Trophoblast cell (in vitro differentiated cells and primary cell): ENCODE measurements at regions not wholly inside any gene's neighbourhood (a gene's known extent, or its start where the extent isn't known, plus 50 kb on each side); places are given as distances from the start of the nearest gene placed in this dataset.

ENCODE experiments used
- DNase-seq, 2 donors: peaks; one replicate each; pipeline ENCODE4 v3.0.0-alpha.2; 2016
- H2AFZ ChIP-seq: 2 replicates; pipeline ENCODE4 v1.6.1; 2013; ENCODE audit warnings: low read length, moderate library complexity, mild to moderate bottlenecking; ENCODE audit not compliant: insufficient read depth, poor library complexity
- H2AK5ac ChIP-seq: 2 replicates; pipeline ENCODE4 v1.6.1; 2013; ENCODE audit warnings: mild to moderate bottlenecking, low read length
- H2BK120ac ChIP-seq: 2 replicates; pipeline ENCODE4 v1.6.1; 2013; ENCODE audit warnings: low read length, mild to moderate bottlenecking, moderate library complexity; ENCODE audit not compliant: insufficient read depth, poor library complexity
- H2BK12ac ChIP-seq: 2 replicates; pipeline ENCODE4 v1.6.1; 2013; ENCODE audit warnings: mild to moderate bottlenecking, low read length, moderate library complexity
- H2BK5ac ChIP-seq: 2 replicates; pipeline ENCODE4 v1.6.1; 2013; ENCODE audit warnings: low read length, low read depth, moderate library complexity, mild to moderate bottlenecking; ENCODE audit not compliant: poor library complexity
- H3K14ac ChIP-seq: 2 replicates; pipeline ENCODE4 v1.6.1; 2013; ENCODE audit warnings: mild to moderate bottlenecking, low read length
- H3K18ac ChIP-seq: 2 replicates; pipeline ENCODE4 v1.6.1; 2013; ENCODE audit warnings: mild to moderate bottlenecking, low read length
- H3K23ac ChIP-seq: 2 replicates; pipeline ENCODE4 v1.6.1; 2013; ENCODE audit warnings: low read length
- H3K27ac ChIP-seq: 2 replicates; pipeline ENCODE4 v1.5.1; 2013; ENCODE audit warnings: low read depth, mild to moderate bottlenecking, inconsistent platforms, low read length, moderate library complexity
- H3K27me3 ChIP-seq: 2 replicates; pipeline ENCODE4 v1.6.1; 2013; ENCODE audit warnings: inconsistent platforms, mild to moderate bottlenecking, low read length, moderate library complexity; ENCODE audit not compliant: insufficient read depth
- H3K36me3 ChIP-seq, 2 experiments: 1 replicate in 1 of 2; 2 replicates in 1 of 2; pipeline ENCODE4 v1.6.1; 2013; ENCODE audit warnings: low read length in 2 of 2, mild to moderate bottlenecking in 2 of 2, moderate library complexity in 1 of 2; ENCODE audit not compliant: insufficient read depth in 2 of 2, control insufficient read depth in 1 of 2
- H3K4ac ChIP-seq: 2 replicates; pipeline ENCODE4 v1.6.1; 2013; ENCODE audit warnings: low read depth, mild to moderate bottlenecking, low read length, moderate library complexity
- H3K4me1 ChIP-seq, 2 experiments: 1 replicate in 1 of 2; 2 replicates in 1 of 2; pipeline ENCODE4 v1.6.1; 2013; ENCODE audit warnings: low read length in 2 of 2, mild to moderate bottlenecking in 2 of 2, moderate library complexity in 1 of 2; ENCODE audit not compliant: insufficient read depth in 2 of 2, control insufficient read depth in 1 of 2
- H3K4me2 ChIP-seq: 2 replicates; pipeline ENCODE4 v1.6.1; 2013; ENCODE audit warnings: inconsistent platforms, mild to moderate bottlenecking, low read length, moderate library complexity
- H3K4me3 ChIP-seq: 2 replicates; pipeline ENCODE4 v1.5.1; 2013; ENCODE audit warnings: mild to moderate bottlenecking, low read depth, low read length, inconsistent platforms
- H3K79me1 ChIP-seq: one replicate; pipeline ENCODE4 v1.6.1; 2013; ENCODE audit warnings: low read length
- H3K79me2 ChIP-seq: 2 replicates; pipeline ENCODE4 v1.6.1; 2013; ENCODE audit warnings: low read length, mild to moderate bottlenecking; ENCODE audit not compliant: control insufficient read depth, insufficient read depth, poor library complexity
- H3K9ac ChIP-seq: 2 replicates; pipeline ENCODE4 v1.6.1; 2013; ENCODE audit warnings: mild to moderate bottlenecking, low read length
- H3K9me3 ChIP-seq: 2 replicates; pipeline ENCODE4 v1.6.1; 2013; ENCODE audit warnings: low read depth, mild to moderate bottlenecking, control low read depth, inconsistent platforms, low read length; ENCODE audit not compliant: insufficient read depth
- H4K12ac ChIP-seq: 2 replicates; pipeline ENCODE4 v1.6.1; 2013; ENCODE audit warnings: low read depth, mild to moderate bottlenecking, low read length, moderate library complexity
- H4K8ac ChIP-seq: 2 replicates; pipeline ENCODE4 v1.6.1; 2013; ENCODE audit warnings: low read depth, mild to moderate bottlenecking, low read length, moderate library complexity
- H4K91ac ChIP-seq: one replicate; pipeline ENCODE4 v1.6.1; 2013; ENCODE audit warnings: low read depth, mild to moderate bottlenecking, low read length, moderate library complexity
- WGBS: extraction: QIAGEN DNeasy Blood & Tissue Kit; methylation state at CpG from one replicate; pipeline ENCODE4 v1.1.7; 2013; ENCODE audit warnings: missing lambda C conversion rate; ENCODE audit not compliant: insufficient read length, insufficient coverage; ENCODE audit errors: extremely low coverage; 5-methylcytosine and 5-hydroxymethylcytosine counted together

GRCh38 chr1:87961992-87962391 is 633.3 kb downstream of the LMO4 start:
- Histone ChIP-seq H3K9me3 (no peaks in the 10 kb centered on the region), H4K8ac (no peak overlapping the region), H3K14ac (no peak overlapping the region), H2BK5ac (no peak overlapping the region), H3K27ac (no peak overlapping the region), H3K18ac (no peak overlapping the region), H3K79me1 (no peaks in the 10 kb centered on the region), H2AK5ac (no peak overlapping the region), H2AFZ (no peak overlapping the region), H3K4me3 (no peak overlapping the region), H3K4me1 (no peaks in the 10 kb centered on the region), H2BK12ac (no peak overlapping the region), H4K91ac (no peak overlapping the region), H2BK120ac (no peak overlapping the region), H3K79me2 (no peaks in the 10 kb centered on the region), H3K4ac (no peak overlapping the region), H3K23ac (no peak overlapping the region), H3K36me3 (no peaks in the 10 kb centered on the region), H3K4me2 (no peak overlapping the region), H3K9ac (no peak overlapping the region), H4K12ac (no peak overlapping the region), H3K27me3 (no peaks in the 10 kb centered on the region)
- DNase-seq: peak in 1 of 2 donors; percentile 56

GRCh38 chr1:87963556-87963955 is 634.9 kb downstream of the LMO4 start:
- Histone ChIP-seq H3K4me3 (no peak overlapping the region), H3K9me3 (no peaks in the 10 kb centered on the region)
- no CpG with 5 or more reads among the region's 2 CpGs for WGBS

GRCh38 chr1:87965193-87965592 is 636.5 kb downstream of the LMO4 start:
- H2AK5ac ChIP-seq: no peak overlapping the region
- H2BK120ac ChIP-seq: no peak overlapping the region
- H4K91ac ChIP-seq: no peak overlapping the region
- no peak overlapping the region for H3K4me2 ChIP-seq
- H2BK5ac ChIP-seq: no peak overlapping the region
- peaks cover 3% of the 10 kb centered on the region for H3K79me1 ChIP-seq
- no peak overlapping the region for H2AFZ ChIP-seq
- DNase-seq: no peak
- no peak overlapping the region for H3K9ac ChIP-seq
- H3K18ac ChIP-seq: no peak overlapping the region
- H3K14ac ChIP-seq: no peak overlapping the region
- H3K4ac ChIP-seq: no peak overlapping the region
- no peak overlapping the region for H2BK12ac ChIP-seq
- H3K23ac ChIP-seq: no peak overlapping the region
- H3K4me1 ChIP-seq: peaks cover 3 to 5% of the 10 kb centered on the region in 2 experiments
- no peaks in the 10 kb centered on the region for H3K27me3 ChIP-seq
- no peak overlapping the region for H4K12ac ChIP-seq
- no peak overlapping the region for H3K4me3 ChIP-seq
- whole genome bisulfite sequencing: no CpG with 5 or more reads among the region's 5 CpGs
- H3K79me2 ChIP-seq: no peaks in the 10 kb centered on the region
- H3K9me3 ChIP-seq: no peaks in the 10 kb centered on the region
- H4K8ac ChIP-seq: no peak overlapping the region
- no peaks in the 10 kb centered on the region for H3K36me3 ChIP-seq
- no peak overlapping the region for H3K27ac ChIP-seq

More at GRCh38 chr1:87963556-87963955, 634.9 kb downstream of the LMO4 start:
- Histone ChIP-seq H4K12ac (no peak overlapping the region), H3K79me2 (no peaks in the 10 kb centered on the region), H3K18ac (no peak overlapping the region), H3K9ac (no peak overlapping the region), H3K4me2 (no peak overlapping the region), H4K8ac (no peak overlapping the region), H2BK12ac (peak overlapping the region; percentile 67), H3K4ac (no peak overlapping the region), H3K27ac (no peak overlapping the region), H2AFZ (no peak overlapping the region), H3K79me1 (peaks cover under 1% of the 10 kb centered on the region), H3K23ac (no peak overlapping the region), H3K27me3 (no peaks in the 10 kb centered on the region), H2BK5ac (no peak overlapping the region), H3K4me1 (peaks cover 0 to 2% of the 10 kb centered on the region in 2 experiments), H3K14ac (no peak overlapping the region), H4K91ac (no peak overlapping the region), H3K36me3 (no peaks in the 10 kb centered on the region), H2BK120ac (no peak overlapping the region), H2AK5ac (no peak overlapping the region)
- DNase-seq: peak in 1 of 2 donors; percentile 50

DNA sequence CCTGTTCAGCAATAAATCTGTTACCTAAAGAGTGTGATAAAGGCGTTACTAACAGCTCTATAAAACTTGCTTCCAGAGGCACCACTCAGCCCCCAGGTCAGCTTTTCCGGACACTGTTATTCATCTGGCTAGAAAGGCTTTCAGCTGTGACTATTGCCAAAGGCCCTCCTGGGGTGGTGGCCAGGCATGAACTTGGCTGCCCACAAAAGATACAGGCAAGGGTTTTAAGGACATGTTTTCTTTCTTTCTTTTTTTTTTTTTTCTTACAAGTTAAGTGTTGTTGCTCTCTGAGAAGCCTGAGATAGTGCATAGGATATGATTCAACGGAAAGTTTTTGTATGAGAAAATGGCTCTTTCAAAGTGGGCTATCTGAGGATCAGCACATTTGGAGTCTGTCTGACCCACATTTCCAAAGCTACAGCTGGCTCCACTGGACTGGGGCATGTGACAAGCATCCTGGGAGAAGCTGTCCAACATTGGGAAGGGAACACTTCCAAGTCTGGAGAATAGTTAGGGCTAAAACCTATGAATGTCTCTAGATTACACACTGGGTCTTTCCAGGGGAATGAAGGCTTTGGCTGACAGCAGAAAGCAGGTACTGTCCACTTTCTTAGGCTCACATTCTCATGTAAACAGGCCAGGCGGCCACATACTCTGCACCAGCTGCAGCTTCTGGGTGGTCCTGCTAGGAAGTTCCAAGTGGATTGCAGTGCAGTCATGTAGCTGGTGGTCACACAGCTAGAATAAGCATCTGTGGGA is 639.7 kb downstream of the LMO4 start:
- H2BK12ac ChIP-seq: peak overlapping the region; percentile 95
- H4K8ac ChIP-seq: peak overlapping the region; percentile 66
- no peak overlapping the region for H3K4me2 ChIP-seq
- H3K18ac ChIP-seq: peak overlapping the region; percentile 86
- H3K36me3 ChIP-seq: no peaks in the 10 kb centered on the region
- H2AFZ ChIP-seq: peak overlapping the region; percentile 25
- whole genome bisulfite sequencing: no CpG with 5 or more reads among the region's 4 CpGs
- no peaks in the 10 kb centered on the region for H3K27me3 ChIP-seq
- H3K9ac ChIP-seq: no peak overlapping the region
- peak overlapping the region; percentile 90 for H2AK5ac ChIP-seq
- DNase-seq: no peak
- H3K79me1 ChIP-seq: peaks cover 8% of the 10 kb centered on the region
- H3K14ac ChIP-seq: peak overlapping the region; percentile 53
- peak overlapping the region; percentile 98 for H2BK120ac ChIP-seq
- H4K91ac ChIP-seq: peak overlapping the region; percentile 87
- no peak overlapping the region for H4K12ac ChIP-seq
- no peaks in the 10 kb centered on the region for H3K79me2 ChIP-seq
- peak overlapping the region; percentile 82 for H3K27ac ChIP-seq
- H3K4ac ChIP-seq: peak overlapping the region; percentile 75
- H2BK5ac ChIP-seq: peak overlapping the region; percentile 93
- no peaks in the 10 kb centered on the region for H3K9me3 ChIP-seq
- peaks cover 3 to 5% of the 10 kb centered on the region in 2 experiments for H3K4me1 ChIP-seq
- no peak overlapping the region for H3K4me3 ChIP-seq
- no peak overlapping the region for H3K23ac ChIP-seq
